Fibroblast of skin of right biceps (primary cell): ENCODE measurements at regions not wholly inside any gene's neighbourhood (a gene's known extent, or its start where the extent isn't known, plus 50 kb on each side); places are given as distances from the start of the nearest gene placed in this dataset.

ENCODE experiments used
- DNase-seq: peaks from one replicate; pipeline ENCODE4 v3.0.0-alpha.2; 2013

DNA sequence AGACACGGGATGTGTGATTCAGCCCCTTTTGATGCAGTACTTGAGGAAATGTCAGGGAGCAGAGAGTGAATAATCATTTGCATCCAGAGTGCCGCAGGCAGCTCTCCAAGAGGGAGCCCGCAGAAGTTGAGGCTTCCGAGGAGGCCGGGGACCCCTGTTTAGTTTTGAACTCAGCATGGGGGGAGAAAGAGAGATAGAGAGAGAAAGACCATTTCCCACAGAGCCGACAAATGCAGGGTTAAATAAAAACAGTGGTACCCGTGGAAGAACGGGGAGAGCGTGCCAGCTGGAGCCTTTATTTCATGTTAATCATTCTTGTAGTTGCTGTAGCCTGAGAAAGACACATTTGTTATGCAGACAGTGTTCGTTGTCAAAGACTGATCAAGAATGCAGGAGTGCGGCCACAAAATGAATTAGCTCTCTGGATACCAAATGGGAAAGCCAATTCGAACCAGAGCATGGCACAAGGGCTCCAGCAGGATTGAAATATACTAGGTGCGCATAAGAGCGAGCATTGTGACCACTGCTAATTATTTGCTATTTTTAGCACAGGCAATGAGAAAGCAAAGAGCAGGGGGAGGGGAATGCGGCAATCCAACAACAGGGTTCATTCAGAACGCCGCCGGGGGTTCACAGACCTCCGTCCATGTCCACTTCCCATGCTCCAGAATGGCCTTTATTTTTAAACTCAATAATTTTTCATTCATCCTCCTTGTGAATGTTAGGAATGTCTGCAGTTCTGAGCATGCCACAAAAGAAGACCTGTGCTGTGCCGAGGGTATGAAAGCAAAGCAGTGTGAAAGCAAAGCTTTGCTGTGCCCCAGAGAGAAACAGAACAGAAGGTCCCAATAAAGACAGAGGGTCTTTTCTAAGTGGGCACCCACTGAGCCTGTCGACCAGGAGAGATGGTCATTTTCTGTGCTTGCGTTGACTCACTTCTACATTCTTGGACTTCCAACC, 243.9 kb upstream of the VCX3A start:
- DNase-seq: no peak

DNA sequence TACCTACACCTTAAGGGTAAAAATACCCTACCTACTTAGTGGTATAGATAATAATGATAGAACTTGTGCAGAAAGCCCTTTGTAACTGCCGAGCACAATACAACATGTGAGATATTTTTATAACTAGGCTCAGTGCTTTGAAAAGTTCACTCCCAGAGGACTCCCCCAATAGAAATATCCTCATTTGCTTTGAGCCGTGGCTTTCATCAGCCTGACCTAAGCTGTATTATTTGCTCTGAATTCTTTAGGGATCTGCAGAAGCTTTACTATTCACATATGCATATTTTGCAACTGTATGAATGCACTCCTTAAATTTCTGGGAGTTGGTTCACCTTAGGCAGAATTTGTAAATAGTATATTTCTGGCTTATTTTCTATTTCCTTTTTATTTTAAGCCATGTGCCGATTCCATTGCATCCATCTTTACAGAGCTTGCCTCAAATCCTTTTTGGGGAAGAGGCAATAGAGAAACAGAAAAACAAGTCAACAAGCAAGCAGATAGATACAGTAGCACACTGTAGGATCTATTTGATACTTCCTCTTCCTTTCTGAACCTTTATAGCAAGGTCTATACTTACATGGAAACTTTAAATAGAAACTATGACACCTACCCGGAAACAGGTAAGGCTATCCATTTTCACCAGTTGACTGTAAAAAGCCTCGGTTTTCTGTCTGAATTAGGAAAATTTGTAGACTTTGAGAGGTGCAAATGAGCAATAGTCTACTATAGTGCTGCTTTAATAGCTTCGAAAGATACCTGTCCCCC, 242.5 kb upstream of the VCX3A start:
- DNase-seq: no peak

DNA sequence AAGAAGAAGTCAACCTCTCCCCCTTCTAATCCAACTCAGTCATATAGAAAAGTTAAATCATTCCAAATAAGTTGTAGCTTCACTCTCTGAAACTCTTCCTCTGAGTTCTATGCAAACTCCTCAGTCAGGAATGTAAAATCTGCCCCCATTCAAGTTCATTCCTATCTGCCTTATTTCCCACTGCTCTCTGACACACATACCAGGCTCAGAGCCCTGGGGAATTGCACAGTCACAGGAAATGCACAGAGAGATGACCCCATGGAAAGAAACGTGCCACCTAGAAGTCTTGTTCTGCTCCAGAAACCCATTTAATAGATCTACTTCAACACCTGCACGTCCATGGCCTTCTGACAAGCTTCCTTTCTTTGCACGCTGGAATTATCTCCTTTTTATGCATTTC, 236.0 kb upstream of the VCX3A start:
- no peak for DNase-seq

DNA sequence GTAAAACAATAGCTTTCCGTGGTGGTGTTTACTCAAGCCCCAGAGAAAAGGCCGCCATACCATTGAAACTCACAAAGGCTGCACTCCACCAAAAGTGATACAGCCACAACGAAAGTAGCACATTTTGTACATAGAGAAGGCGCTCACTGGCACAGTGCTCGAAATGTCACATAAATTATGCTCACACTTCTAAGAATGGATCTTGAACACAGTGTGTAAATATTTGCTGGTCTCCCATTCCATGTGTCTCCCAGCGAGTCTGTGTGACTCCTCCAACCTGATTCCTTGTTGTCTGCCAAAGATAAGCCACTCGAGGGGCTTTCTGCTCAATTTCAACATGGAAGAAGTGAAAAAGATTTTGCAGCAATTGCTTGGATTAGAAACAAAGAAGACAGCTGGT, 234.0 kb upstream of the VCX3A start:
- no peak for DNase-seq

DNA sequence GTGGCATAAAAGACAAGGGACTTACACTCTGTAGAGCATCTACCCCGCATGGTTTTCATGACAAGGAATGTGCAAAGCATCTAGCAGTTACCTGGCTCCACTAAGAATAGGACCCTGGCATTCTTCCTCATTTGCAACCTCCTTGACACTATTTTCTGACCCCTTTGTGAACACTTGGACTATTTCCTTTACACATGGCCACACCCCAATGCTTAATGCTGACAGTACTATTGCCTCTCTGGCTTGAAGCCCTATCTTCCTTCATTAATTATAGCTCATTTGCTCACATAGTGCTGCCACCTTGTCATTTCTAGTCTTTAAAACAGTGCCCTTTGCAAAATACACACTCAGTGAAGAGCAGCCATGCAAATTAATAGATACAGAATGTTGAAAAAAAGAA, 226.3 kb upstream of the VCX3A start:
- DNase-seq: no peak

DNA sequence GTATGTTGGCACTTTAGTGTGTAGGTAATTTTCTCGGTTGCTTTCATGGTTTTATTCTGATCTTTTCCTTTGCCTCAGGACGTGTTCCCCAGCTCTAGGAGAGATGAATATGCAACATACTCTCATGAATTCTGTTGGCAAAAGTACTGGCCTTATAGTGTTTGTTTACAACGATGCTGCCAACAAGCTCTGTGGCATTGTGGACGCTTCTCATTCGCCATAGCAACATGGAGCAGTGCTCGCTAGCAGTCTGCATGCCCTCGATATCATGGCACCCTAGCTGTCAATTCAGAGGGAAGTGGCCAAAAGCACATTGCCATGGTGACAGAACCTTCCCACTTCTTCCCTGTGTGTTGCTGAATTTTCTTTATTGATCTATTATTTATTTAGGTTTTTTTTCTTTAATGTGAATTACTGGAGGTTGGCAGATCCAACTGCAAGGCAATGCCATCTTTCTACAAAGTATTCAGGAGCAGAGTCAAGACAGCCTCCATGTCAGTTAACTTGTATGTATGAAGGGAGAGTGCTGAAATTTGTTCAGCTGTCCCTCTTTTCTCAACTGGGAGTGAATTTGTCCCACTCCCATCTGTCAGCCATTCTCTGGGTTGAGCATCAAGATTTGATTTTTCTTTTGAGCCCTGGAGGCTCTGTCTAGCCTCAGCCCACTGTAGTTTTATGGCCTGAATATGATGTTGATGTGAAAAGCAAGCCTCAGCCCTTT, 224.9 kb upstream of the VCX3A start:
- DNase-seq: no peak

DNA sequence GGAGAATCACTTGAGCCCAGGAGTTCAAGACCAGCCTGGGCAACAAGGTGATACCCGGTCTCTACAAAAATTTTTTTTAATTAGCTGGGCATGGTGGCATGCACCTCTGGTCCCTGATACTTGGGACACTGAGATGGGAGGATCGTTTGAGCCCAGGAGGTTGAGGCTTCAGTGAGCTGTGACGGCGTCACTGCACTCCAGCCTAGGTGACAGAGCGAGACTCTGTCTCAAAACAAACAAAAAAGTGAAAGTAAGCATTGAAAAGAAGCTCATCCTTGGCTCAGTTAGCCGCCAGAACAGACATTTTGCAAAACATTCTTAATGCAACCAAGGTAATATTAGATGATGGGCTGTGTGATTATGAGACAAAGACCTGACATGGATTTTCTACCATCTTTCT, 223.3 kb upstream of the VCX3A start:
- no peak for DNase-seq

DNA sequence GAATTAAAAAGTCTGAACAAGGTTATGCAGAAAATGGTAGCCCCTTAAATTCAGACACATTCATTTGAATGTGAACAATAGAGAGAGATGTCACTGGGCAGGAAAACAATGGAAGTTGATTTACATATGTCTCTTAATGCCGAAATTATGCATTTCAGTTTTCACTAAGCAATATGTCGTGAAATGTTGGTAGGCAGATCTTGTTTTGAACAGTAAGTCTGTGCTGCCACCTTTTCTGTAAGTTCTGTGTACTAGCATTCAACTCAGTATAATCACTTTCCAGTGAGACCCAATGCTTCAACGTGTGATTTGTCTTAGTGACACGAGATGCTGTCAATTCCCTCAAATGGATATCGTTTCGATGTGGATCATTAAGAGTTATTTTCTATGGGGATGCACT, 222.7 kb upstream of the VCX3A start:
- DNase-seq: no peak

DNA sequence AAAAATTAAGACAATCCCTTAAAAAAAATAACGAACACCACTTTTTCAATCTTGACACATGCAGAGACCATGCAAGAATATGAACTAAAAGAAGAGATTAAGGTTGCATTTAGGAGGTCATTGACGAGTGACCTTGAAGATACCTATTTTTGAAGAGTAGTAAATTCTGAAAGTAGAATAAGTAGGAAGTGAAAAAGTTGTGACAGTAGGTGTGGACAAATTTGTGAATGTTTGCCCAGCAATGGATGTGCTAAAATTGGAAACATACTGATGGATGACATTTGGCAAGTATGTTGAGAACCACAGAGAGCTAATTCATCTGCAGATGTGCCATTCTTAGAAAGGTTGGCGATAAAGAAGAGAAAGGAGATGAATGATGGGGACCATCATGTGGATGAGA, 213.7 kb upstream of the VCX3A start:
- no peak for DNase-seq

DNA sequence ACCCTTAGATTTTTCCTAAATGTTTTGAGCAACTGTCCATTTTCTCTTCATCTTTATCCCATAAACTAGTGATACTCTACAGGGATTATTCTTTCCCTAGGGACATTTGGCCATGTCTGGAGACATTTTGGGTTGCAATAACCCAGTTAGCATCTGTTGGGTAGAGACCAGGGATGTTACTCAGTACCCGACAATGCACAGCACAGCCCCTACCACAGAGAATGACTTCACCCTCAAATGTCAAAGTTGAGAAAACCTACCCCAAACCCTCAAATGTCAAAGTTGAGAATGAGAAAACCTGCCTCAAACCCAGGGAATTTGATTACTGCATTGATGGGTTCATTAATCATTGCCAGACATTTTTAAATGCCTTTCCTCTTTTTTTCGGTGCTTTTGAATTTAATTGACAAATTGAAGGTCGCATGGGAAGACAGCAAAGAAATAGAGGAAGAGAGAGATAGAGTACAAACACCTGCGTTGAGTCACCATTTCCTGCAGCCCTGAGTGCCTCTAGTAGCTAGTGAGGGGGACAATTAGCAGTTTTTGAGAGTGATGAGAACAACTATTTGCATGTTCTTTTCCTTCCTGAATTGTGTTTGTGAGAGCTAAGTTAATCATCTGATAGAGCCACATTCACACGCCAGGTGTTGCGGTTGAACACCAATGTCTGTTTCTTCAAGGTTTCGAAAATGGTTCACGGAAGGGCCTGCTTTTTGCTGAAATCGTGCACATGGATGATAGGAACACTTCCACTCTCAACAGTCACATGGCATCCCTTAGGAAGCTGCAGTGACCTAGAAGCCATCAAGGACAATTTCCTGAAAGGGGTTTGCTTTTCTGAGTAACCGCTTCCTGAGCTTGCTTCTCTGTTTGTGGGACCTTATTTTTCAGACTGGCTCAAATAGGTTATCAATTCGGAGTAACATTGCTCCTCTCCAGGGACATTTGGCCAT, 203.9 kb upstream of the VCX3A start:
- DNase-seq: no peak

DNA sequence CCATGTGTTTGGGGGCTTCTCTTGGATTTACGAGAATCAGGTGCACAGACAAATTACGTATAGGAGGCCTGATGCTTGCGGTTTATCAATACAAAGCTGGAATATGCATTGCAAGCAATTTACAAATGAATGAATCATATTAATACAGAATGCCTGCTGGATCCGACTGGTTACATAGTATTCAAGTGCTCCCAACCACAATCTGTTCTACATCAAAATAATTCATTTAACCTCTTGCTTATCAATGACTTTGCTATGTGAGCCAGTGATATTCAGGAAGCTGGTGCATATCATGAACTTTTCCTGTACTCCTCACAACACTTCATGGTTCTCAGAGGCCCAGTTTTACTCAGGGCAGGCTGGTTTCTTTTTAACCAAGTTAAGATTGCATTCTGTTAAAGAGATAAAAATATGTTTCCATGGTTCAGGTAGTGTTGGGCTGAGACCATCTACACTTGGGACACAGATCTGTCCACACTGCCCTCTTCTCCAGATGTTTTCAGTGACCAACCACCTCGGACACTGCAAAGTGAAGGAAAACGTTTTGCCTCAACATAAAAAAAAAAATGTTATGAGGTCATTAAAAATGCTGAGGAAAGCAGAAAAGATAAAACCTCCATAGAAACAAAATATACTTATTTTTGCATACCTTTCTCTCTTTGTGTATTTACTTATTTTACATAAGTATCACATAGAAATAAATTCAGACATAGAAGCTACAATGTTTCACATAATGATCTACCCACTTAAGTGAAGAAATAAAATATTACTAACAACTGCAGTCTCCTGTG, 200.1 kb upstream of the VCX3A start:
- DNase-seq: no peak

DNA sequence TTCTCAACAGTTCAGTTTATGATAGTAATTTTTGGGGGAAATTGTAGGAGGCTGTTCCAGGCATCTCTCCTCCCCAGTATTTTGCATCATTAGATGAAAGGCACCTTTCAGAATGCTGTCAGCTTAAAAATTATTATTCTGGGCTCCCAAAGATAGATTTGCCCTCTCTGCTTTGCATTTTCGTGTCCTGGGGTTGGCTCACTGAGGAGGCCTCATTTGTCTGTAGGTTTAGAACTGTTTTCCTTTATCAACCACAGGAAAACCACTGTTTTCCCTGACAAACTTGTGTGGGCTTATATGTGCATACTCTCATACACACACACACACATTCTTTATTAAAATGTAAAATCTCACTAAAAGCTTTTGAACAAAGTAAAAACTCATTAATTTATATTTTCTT, 197.2 kb upstream of the VCX3A start:
- no peak for DNase-seq

DNA sequence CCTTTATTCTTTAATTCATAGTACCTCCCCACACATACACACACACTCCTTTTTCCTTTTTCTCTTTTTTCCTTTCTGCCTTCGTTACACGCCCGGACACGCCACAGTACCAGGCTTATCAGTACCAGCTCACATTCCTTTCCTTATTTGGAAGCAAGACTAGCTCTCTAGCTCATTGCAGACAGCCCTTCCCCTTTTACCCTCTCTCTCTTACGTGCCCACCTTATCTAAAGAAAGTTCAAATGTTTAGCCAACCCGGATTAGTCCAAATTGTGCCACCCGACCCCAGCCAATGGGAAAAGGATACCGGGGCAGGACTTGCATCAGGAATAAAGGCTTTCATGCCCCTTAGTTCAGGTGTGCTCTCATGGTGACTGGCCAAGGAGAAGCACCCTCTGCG, 194.7 kb upstream of the VCX3A start:
- no peak for DNase-seq

DNA sequence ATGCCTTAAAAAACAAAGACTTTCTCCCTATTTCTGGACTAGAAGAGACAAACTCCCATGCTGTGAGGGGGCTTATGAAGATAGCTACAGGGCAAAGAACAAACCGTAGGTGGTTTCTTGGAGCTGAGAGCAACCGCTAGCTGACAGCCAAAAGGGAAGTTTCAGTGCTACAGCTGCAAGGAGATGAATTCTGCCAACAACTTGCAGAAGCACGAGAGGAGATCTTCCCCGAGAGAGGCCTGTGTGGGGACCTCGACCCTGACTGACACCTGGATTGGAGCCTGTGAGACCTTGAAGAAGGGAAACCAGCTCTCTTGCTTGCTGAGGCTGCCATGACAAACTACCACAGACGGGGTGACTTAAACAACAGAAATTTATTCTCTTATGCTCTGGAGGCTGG, 183.8 kb upstream of the VCX3A start:
- DNase-seq: no peak

DNA sequence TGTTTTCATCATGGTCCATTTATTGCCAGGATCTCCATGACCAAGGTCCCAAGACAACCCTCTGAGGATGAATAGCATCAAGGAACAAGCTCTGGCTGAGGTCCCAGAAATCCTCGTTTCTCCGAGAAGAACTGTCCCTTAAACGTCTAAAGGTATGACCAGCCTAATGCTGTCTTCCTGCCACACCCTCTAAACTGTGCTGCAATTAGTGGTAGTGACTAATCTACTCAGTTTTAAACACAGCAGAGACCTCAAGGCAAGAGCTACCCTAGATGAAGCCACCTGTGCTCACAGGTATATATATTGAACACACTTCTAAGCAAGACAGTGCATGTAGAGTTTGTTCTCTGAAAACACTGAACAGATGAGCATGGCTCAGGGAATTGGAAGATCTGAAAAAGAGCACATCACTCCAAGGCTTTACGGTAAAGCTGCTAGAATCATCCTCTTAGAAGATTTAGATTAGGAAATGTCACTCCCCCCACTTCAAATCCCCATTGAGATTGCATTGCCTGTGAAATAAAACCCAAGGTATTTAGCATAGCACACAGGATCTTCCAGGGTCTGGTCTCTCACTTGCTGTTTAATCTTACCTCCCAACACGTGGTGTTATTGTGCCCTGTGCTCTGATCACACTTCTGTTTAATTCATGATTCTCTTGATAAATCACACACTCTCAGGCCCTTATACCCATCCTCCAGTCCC, 173.9 kb upstream of the VCX3A start:
- DNase-seq: no peak

DNA sequence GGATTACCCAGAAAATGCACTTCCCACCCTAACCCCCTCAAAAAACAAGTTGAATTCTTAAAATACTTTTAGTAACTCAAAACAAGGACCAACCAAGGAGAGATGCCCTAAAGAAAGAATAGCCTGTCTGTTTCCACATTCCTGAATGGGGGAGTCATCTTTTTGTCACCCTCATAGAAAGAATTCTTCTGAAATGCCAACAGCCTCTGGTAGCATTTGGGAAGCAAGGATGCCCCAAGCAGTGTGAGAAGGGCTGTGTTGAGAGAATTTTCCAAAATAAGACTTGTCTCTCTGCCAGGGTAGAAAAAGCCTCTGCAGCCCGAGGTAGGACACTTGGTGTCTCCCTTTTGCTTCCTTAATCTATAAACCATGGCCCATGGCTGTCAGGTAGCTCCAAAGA, 173.1 kb upstream of the VCX3A start:
- DNase-seq: no peak

DNA sequence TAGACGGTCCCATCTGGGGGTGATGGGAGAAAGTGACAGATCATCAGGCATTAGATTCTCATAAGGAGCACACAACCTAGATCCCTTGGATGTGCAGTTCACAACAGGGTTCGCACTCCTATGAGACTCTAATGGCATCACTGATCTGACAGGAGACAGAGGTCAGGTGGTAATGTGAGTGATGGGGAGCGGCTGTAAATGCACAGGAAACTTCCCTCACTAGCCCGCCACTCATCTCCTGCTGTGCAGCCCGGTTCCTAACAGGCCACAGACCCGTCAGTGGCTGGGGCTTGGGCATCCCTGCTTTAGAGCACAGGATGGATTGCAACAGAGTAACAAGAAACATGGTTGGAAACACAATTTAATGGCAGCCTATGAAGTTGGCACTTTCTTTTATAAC, 172.6 kb upstream of the VCX3A start:
- DNase-seq: no peak

DNA sequence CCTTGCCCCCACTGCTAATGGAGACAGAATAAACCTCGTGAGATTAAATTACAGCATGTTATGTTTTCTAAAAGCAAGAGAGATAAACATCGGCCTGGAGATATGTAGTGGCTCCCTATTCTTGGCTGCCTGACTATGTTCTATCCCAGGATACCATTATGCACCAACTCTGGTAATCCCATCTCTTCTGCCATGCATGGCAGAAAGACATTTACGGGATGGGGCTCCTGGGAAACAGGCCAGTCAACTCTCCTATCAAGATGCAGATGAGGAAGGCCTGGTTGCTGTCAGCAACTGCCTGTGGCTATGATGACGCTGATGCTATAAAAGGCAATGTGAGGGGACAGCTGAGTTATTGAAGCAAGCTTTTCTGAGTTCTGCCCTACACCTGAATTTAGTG, 166.2 kb upstream of the VCX3A start:
- DNase-seq: no peak

DNA sequence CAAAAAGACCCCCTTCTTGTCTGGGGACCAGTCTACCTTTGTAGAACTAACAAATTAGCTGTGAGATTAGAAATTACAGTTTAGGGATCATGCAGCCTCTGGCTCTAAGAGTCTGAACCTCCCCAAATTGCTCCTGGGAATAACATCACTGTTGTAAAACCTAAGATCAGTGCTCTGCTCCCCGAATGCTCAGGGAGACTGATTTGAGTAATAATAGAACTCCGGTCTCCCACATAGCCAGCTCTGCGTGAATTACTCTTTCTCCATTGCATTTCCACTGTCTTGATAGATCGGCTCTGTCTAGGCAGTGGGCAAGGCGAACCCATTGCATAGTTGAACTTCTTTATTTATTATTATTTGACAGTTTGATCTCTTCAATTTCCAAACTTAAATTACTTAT, 160.8 kb upstream of the VCX3A start:
- no peak for DNase-seq

DNA sequence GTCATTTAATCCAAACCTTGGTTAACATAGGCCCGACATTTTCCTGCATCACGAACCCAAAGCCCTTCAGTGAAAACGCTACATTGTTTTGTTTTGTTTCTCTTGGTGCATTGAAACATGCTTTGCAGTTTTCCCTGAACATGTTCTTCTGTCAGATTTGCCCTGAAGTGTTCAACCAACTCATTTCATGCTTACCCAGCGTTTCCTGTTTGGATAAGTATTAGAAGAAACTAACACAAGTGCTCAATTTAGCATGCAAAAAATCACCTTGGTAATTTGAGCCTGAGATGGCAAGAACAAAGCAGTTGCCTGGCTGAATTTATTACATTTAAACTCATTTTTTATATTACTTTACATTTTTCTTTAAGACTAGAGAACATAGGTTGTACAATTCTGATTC, 160.1 kb upstream of the VCX3A start:
- no peak for DNase-seq

DNA sequence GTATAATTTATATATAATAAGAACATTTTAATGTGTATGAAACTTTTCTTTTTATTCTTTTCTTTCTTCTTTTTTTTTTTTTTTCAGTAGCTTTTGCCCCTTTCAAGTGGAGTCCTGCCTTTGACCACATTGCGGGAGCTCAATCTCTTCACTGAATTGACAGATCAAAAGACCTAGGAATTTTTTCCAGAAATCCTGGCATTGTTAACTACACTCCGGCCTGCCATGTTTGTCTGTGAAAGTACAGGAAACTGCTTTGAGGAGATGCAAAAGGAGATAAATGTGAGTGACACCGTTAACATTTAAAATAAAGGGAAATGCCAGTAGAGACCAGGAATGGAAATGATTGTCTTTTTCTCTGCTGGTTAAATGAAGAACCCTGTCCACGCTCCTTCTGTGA, 159.3 kb upstream of the VCX3A start:
- DNase-seq: no peak
